ENCODE measurements at regions not wholly inside any gene's neighbourhood (a gene's known extent, or its start where the extent isn't known, plus 50 kb on each side); places are given as distances from the start of the nearest gene placed in this dataset.

GRCh38 chr5:21159510-21160059 lies 1171.6 kb upstream of the CDH18 start:
- DNase-seq = no peak

GRCh38 chr5:21154526-21154925 lies 1166.5 kb upstream of the CDH18 start:
- no peak for DNase-seq

- DNase-seq = no peak
Measured at GRCh38 chr5:21152611-21153010, 1164.6 kb upstream of the CDH18 start.

GRCh38 chr5:21145376-21145775 lies 1157.4 kb upstream of the CDH18 start:
- DNase-seq = no peak

GRCh38 chr5:21143686-21144085 lies 1155.7 kb upstream of the CDH18 start:
- DNase-seq = no peak

GRCh38 chr5:21142791-21143190 lies 1154.8 kb upstream of the CDH18 start:
- no peak for DNase-seq

GRCh38 chr5:21140987-21141386 lies 1153.0 kb upstream of the CDH18 start:
- no peak for DNase-seq

GRCh38 chr5:21126236-21126635 lies 1138.2 kb upstream of the CDH18 start:
- DNase-seq = no peak

GRCh38 chr5:21125238-21125983 lies 1137.4 kb upstream of the CDH18 start:
- DNase-seq = no peak

- no peak for DNase-seq
Measured at GRCh38 chr5:21121213-21121612, 1133.2 kb upstream of the CDH18 start.

- no peak for DNase-seq
Measured at GRCh38 chr5:21097661-21098060, 1109.7 kb upstream of the CDH18 start.

GRCh38 chr5:21094619-21095018 lies 1106.6 kb upstream of the CDH18 start:
- DNase-seq = no peak

GRCh38 chr5:21087766-21088165 lies 1099.8 kb upstream of the CDH18 start:
- no peak for DNase-seq

GRCh38 chr5:21085791-21086190 lies 1097.8 kb upstream of the CDH18 start:
- DNase-seq = no peak

GRCh38 chr5:21071986-21072385 lies 1084.0 kb upstream of the CDH18 start:
- DNase-seq = no peak

- no peak for DNase-seq
Measured at GRCh38 chr5:21071421-21071820, 1083.4 kb upstream of the CDH18 start.

- DNase-seq = no peak
Measured at GRCh38 chr5:21070858-21071257, 1082.9 kb upstream of the CDH18 start.

- DNase-seq = no peak
Measured at GRCh38 chr5:21067724-21068123, 1079.7 kb upstream of the CDH18 start.

- DNase-seq = no peak
Measured at GRCh38 chr5:21063146-21063545, 1075.1 kb upstream of the CDH18 start.

GRCh38 chr5:21058289-21058688 lies 1070.3 kb upstream of the CDH18 start:
- no peak for DNase-seq

GRCh38 chr5:21051945-21052344 lies 1063.9 kb upstream of the CDH18 start:
- DNase-seq = no peak

- DNase-seq = no peak
Measured at GRCh38 chr5:21049901-21050300, 1061.9 kb upstream of the CDH18 start.

- no peak for DNase-seq
Measured at GRCh38 chr5:21030981-21031380, 1043.0 kb upstream of the CDH18 start.

GRCh38 chr5:21024966-21025365 lies 1037.0 kb upstream of the CDH18 start:
- no peak for DNase-seq

- no peak for DNase-seq
Measured at GRCh38 chr5:21013237-21013636, 1025.2 kb upstream of the CDH18 start.

Data from activated CD8-positive, alpha-beta memory T cell treated with anti-CD3 and anti-CD28 coated beads, Interleukin-2, amount 50 U/mL, for 48 hours (primary cell).